ENCODE measurements at regions not wholly inside any gene's neighbourhood (a gene's known extent, or its start where the extent isn't known, plus 50 kb on each side); places are given as distances from the start of the nearest gene placed in this dataset.

- TF ChIP-seq CTCF (IDR thresholded peaks at IDR 0.05) (no peak), POLR2A (IDR thresholded peaks at IDR 0.05) (no peak)
Measured at GRCh38 chr2:33907866-33908265, 308.8 kb upstream of the FAM98A start.
